Neutrophil (primary cell): ENCODE measurements at regions not wholly inside any gene's neighbourhood (a gene's known extent, or its start where the extent isn't known, plus 50 kb on each side); places are given as distances from the start of the nearest gene placed in this dataset.

ENCODE experiments used
- H3K27ac ChIP-seq: fragments of 200-600 bp; sonication (generic); 2 replicates; pipeline ENCODE4 v1.5.1; 2016; ENCODE audit warnings: mild to moderate bottlenecking, moderate library complexity
- H3K27me3 ChIP-seq: fragments of 200-600 bp; sonication (generic); 2 replicates; pipeline ENCODE4 v1.6.0; 2016; ENCODE audit warnings: mild to moderate bottlenecking
- H3K36me3 ChIP-seq: fragments of 200-600 bp; sonication (generic); 2 replicates; pipeline ENCODE4 v1.5.1; 2017
- H3K4me1 ChIP-seq, 2 experiments: fragments of 200-600 bp in 1 of 2; sonication (generic) in 1 of 2; 1 replicate in 1 of 2; 2 replicates in 1 of 2; pipeline versions ENCODE4 v1.5.1 to v1.6.1; 2013 to 2016; ENCODE audit warnings: low read depth in 1 of 2, low read length in 1 of 2, mild to moderate bottlenecking in 1 of 2, moderate library complexity in 1 of 2; ENCODE audit not compliant: control insufficient read depth in 1 of 2, insufficient read depth in 1 of 2
- H3K4me3 ChIP-seq, 2 experiments: fragments of 200-600 bp in 1 of 2; sonication (generic) in 1 of 2; 1 replicate in 1 of 2; 2 replicates in 1 of 2; pipeline ENCODE4 v1.5.1; 2013 to 2016; ENCODE audit warnings: low read depth in 1 of 2, low read length in 1 of 2, mild to moderate bottlenecking in 1 of 2, moderate library complexity in 1 of 2
- H3K9me3 ChIP-seq: fragments of 200-600 bp; sonication (generic); 2 replicates; pipeline ENCODE4 v1.5.1; 2016
- TF ChIP-seq, protein P1 (sequence below): fragments of 200-600 bp; sonication (generic); IDR thresholded peaks from 2 replicates; pipeline ENCODE4 v1.5.1; 2016; ENCODE audit warnings: antibody characterized with exemption

DNA sequence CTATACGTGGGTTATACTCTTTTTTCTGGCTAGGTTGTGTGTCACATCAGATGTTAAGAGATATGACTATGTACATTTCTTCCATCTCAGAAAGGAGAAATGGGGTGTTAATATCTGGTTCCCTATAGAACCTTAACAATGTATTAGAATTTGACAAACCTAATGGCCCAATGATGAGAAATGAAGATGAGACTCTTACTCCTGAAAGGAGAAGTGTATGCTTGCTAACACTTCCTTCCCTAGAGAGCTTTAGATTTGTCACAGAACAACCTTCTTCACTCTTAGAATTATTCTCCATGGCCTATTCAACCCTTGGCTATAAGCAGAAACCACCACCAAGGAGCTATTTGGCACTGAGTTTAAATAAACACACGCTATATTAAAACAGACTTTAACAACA lies 839.6 kb downstream of the GALC start:
- Histone ChIP-seq H3K36me3 (no peaks in the 10 kb centered on the region), H3K4me3 (no peak overlapping the region), H3K9me3 (no peaks in the 10 kb centered on the region), H3K27me3 (no peaks in the 10 kb centered on the region), H3K4me1 (no peaks in the 10 kb centered on the region), H3K27ac (no peak overlapping the region)
- TF ChIP-seq, protein P1, sequence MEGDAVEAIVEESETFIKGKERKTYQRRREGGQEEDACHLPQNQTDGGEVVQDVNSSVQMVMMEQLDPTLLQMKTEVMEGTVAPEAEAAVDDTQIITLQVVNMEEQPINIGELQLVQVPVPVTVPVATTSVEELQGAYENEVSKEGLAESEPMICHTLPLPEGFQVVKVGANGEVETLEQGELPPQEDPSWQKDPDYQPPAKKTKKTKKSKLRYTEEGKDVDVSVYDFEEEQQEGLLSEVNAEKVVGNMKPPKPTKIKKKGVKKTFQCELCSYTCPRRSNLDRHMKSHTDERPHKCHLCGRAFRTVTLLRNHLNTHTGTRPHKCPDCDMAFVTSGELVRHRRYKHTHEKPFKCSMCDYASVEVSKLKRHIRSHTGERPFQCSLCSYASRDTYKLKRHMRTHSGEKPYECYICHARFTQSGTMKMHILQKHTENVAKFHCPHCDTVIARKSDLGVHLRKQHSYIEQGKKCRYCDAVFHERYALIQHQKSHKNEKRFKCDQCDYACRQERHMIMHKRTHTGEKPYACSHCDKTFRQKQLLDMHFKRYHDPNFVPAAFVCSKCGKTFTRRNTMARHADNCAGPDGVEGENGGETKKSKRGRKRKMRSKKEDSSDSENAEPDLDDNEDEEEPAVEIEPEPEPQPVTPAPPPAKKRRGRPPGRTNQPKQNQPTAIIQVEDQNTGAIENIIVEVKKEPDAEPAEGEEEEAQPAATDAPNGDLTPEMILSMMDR: no peak

GRCh38 chr14:87152693-87153092 lies 840.3 kb downstream of the GALC start:
- TF ChIP-seq, protein P1: no peak
- Histone ChIP-seq H3K36me3 (no peaks in the 10 kb centered on the region), H3K9me3 (no peaks in the 10 kb centered on the region), H3K4me3 (no peak overlapping the region), H3K27ac (no peak overlapping the region), H3K4me1 (no peaks in the 10 kb centered on the region), H3K27me3 (no peaks in the 10 kb centered on the region)

DNA sequence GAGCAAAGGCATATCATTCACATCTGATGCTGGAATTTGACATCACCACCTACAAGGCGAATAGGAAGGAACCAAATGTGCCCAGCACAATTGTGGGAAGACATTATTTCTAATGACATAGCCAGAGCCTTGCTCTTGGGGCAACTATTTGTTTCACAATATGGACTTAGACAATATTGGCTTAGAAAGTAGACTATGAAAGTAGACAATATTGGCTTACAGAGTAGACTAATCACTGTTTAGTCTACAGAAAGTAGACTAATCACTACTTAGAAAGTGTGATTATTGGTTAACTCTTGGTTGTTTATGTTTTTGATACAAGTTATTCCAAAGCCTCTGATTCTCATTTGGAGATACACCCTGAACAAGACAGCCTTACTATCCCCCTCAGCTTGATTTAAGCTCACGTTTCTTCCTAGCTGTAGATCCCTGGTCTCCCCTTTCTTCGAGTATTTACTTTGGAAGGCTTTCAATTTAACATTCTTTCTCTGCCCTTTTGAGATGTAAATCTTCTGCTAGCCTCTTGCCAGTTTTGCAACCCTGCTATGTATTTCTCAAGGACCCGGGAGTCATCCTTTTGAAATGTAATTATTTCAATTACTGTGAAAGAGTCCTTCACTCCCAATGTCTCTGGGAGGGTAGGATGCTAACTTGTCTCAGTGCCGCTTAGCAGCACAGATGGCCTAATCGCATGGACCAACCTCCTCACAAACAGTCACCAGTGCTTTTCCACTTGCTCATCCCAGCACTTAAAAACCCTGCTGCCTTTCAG lies 843.2 kb downstream of the GALC start:
- H3K4me3 ChIP-seq: no peak overlapping the region
- TF ChIP-seq, protein P1: no peak
- no peak overlapping the region for H3K27ac ChIP-seq
- no peaks in the 10 kb centered on the region for H3K27me3 ChIP-seq
- no peaks in the 10 kb centered on the region for H3K4me1 ChIP-seq
- no peaks in the 10 kb centered on the region for H3K36me3 ChIP-seq
- no peaks in the 10 kb centered on the region for H3K9me3 ChIP-seq

GRCh38 chr14:87148655-87149054 lies 844.3 kb downstream of the GALC start:
- no peak overlapping the region for H3K4me3 ChIP-seq
- no peaks in the 10 kb centered on the region for H3K36me3 ChIP-seq
- H3K27ac ChIP-seq: no peak overlapping the region
- H3K4me1 ChIP-seq: no peaks in the 10 kb centered on the region
- H3K9me3 ChIP-seq: no peaks in the 10 kb centered on the region
- no peaks in the 10 kb centered on the region for H3K27me3 ChIP-seq
- TF ChIP-seq, protein P1: no peak

DNA sequence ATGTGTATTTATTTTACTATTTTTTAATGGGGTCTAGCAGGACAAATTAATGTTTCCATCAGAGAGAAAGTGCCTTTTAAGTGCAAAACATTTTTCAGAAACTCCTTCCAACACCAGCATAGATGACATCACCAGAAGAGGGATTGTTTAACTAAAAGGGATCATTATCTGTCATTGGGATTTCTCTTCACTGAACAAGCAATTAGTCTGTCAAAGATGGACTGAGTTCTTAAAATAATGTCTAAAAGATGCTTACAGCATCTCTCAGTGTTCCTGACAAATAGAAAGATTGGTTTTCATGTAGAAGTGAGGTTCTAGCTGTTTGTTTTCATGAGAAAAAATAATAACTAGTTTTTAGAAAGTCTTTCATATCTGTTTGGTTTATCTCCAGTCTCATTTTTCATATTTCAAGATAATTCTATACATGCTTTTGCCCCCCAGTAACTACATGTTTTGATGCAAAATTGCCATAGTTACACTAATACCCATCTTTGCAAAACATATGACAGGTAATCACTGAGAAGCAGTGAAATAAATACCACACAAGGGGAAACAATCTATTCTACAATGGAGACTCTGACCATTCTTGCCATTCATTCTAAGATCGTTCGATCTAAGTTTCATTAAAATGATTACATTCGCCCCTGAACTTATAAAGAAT lies 850.3 kb downstream of the GALC start:
- TF ChIP-seq, protein P1: no peak
- Histone ChIP-seq H3K27ac (no peak overlapping the region), H3K36me3 (no peaks in the 10 kb centered on the region), H3K27me3 (no peaks in the 10 kb centered on the region), H3K4me1 (no peaks in the 10 kb centered on the region), H3K9me3 (no peaks in the 10 kb centered on the region), H3K4me3 (no peak overlapping the region)
